Muscle layer of duodenum (tissue), 2 donors: ENCODE measurements at regions not wholly inside any gene's neighbourhood (a gene's known extent, or its start where the extent isn't known, plus 50 kb on each side); places are given as distances from the start of the nearest gene placed in this dataset.
"Not testable (repeated sequence)": the region's sequence is repeated elsewhere in the genome, so short reads cannot be mapped to it uniquely, and the experiment has no call there.

Experiments used
- H3K27ac ChIP-seq: one replicate; pipeline ENCODE4 v1.7.0; 2013; ENCODE audit warnings: mild to moderate bottlenecking, low read length
- H3K27me3 ChIP-seq: one replicate; pipeline ENCODE4 v1.7.0; 2013; ENCODE audit warnings: low read depth, mild to moderate bottlenecking, control low read depth, low read length
- H3K36me3 ChIP-seq, 2 donors: one replicate each; pipeline ENCODE4 v1.7.0; 2013; ENCODE audit warnings: low read length in 2 of 2, control low read depth in 1 of 2, mild to moderate bottlenecking in 1 of 2; ENCODE audit not compliant: insufficient read depth in 2 of 2, control insufficient read depth in 1 of 2
- H3K4me1 ChIP-seq, 2 donors: one replicate each; pipeline ENCODE4 v1.7.0; 2013; ENCODE audit warnings: low read length in 2 of 2, mild to moderate bottlenecking in 2 of 2, control low read depth in 1 of 2, moderate library complexity in 1 of 2; ENCODE audit not compliant: insufficient read depth in 2 of 2, control insufficient read depth in 1 of 2
- H3K4me3 ChIP-seq, 2 donors: one replicate each; pipeline ENCODE4 v1.7.0; 2013; ENCODE audit warnings: low read length in 2 of 2, low read depth in 1 of 2, mild to moderate bottlenecking in 1 of 2
- H3K9me3 ChIP-seq, 2 donors: one replicate each; pipeline ENCODE4 v1.7.0; 2013; ENCODE audit warnings: low read length in 2 of 2, control low read depth in 1 of 2, mild to moderate bottlenecking in 1 of 2; ENCODE audit not compliant: control insufficient read depth in 1 of 2
- donor health status: healthy.

DNA sequence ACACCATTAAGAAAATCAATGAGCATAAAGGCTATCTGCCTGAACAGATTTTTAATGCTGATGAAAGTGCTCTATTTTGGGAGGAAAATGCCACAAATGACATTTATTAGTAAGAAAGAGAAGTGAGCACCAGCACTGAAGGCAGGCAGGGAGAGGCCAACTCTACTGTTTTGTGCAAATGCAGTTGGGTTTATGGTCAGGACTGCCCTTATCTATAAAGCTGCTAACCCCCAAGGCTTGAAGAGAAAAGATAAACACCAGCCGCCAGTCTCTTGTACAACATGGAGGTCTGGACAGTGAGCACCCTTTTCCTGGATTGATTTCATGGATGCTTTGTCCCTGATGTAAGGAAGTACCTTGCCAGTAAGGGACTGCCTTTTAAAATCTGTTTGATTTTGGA, 246.8 kb upstream of the SFSWAP start:
- H3K27ac ChIP-seq = no peak overlapping the region
- no peaks in the 10 kb centered on the region for H3K4me1 ChIP-seq
- no peaks in the 10 kb centered on the region for H3K36me3 ChIP-seq
- H3K4me3 ChIP-seq = no peak overlapping the region
- H3K27me3 ChIP-seq = no peaks in the 10 kb centered on the region
- peaks cover 0 to 11% of the 10 kb centered on the region in 2 donors for H3K9me3 ChIP-seq

DNA sequence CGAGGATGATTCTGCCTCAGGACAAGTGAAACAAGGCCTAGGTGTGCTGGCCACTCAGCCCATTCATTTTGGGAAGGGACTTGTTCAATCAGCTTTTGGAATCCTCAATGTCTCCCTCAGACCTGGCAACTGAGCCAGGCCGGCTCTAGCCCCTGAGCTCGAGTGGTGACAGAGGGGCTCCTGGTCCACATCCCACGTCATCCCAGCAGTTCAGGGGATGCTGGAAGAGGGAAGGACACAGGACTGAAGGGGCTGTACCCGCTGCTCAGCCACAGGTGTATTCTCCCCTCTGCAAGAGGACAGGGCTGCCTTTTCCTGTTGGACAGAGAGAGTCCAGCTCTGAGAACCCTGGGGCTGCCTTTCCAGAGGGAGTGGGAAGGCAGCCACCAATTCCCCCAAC, 244.6 kb upstream of the SFSWAP start:
- Histone ChIP-seq H3K4me1 (no peaks in the 10 kb centered on the region), H3K27ac (no peak overlapping the region), H3K27me3 (no peaks in the 10 kb centered on the region), H3K9me3 (peaks cover 0 to 11% of the 10 kb centered on the region in 2 donors), H3K4me3 (no peak overlapping the region), H3K36me3 (no peaks in the 10 kb centered on the region)

DNA sequence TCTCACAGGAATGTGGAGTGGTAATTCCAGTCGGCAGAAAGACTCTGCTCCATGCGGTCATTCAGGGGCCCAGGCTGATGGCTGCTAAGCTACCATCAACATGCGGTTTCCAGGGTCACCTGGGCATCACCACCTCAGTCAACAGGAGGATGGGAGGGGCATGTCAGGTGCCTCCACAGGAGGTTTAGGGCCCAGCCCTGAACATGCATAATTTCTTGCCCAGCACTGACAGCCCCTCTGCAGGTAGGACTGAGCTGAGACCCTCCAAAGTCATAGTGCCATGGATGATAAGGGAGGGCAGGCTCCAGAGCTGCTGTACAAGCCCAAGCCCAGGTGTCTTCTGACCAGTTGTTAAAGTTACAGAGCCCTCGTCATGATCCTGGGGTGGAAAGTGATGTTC, 244.0 kb upstream of the SFSWAP start:
- Histone ChIP-seq H3K9me3 (peaks cover 0 to 11% of the 10 kb centered on the region in 2 donors), H3K4me3 (no peak overlapping the region), H3K36me3 (no peaks in the 10 kb centered on the region), H3K27me3 (no peaks in the 10 kb centered on the region), H3K4me1 (no peaks in the 10 kb centered on the region), H3K27ac (no peak overlapping the region)

DNA sequence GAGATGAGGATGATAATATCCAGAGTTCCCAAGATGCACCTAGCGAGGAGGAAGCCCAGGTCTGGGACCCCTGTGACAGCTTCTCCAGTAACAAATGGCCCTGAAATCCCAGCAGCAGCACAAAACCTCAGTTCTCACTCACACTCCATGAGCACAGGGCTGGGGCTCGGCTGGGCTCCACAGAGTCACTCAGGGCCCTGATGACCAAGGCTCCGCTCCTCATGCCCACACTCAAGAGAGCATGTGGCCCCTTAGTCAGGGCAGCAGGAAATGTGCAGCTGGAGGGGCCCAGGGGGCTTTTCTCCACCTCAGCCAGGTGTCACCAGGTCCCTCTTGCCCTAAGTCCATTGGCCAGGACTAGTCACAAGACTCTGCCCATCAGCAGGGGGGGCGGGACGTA, 242.7 kb upstream of the SFSWAP start:
- Histone ChIP-seq H3K27ac (no peak overlapping the region), H3K4me1 (no peaks in the 10 kb centered on the region), H3K9me3 (peaks cover 0 to 11% of the 10 kb centered on the region in 2 donors), H3K27me3 (no peaks in the 10 kb centered on the region), H3K36me3 (no peaks in the 10 kb centered on the region), H3K4me3 (no peak overlapping the region)

DNA sequence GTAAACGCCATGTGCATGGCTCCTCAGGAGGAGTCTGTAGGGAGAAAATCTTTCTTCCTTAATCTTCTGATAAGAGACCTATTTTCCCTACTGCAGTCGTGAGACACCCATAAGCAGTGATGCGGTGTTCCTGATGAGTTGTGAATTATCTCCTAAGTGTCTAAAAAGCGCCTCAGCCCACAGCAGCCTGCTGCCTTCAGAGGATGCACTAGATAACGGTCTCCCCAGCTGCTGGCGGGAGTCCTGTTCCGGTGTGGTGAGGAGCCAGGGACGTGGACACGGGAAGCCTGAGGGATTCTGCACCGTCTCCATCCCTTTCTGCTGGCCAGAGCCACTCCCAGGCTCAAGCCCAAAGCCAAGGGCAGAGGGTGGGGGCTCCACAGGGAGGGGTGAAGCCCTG, 240.9 kb upstream of the SFSWAP start:
- H3K36me3 ChIP-seq, H3K4me1 ChIP-seq, H3K4me3 ChIP-seq, H3K27me3 ChIP-seq, H3K27ac ChIP-seq: not testable (repeated sequence)
- H3K9me3 ChIP-seq = peaks cover 0 to 11% of the 10 kb centered on the region in 2 donors

DNA sequence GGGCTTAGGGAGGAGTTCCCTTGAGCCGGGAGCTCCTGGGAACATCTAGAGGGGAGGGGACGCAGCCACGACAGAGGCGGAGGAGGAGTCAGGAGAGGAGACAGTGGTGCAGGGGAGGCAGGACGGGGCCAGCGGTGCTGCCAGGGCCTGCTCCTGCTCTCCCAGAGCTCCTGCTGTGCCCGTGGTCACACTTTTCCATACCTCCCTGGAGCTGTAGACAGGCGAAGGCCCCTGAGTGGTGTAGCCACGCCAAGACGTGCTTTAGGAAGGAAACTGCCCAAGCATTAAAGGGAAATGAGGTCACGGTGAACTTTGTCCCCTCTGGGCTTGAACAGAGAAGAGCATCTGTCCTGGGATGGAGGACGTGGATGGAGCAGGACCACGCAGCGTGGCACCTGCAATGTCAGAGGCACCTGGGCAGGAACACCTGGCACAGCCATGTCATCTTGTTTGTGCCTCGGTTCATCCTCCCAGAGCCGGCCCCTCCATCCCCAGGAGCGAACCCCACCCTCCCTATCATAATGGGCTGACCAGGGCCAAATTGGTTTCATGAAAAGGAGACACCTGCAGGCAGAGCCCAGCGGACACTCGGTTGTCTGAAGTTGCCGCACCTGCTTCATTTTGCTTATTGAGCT, 239.5 kb upstream of the SFSWAP start:
- H3K27me3 ChIP-seq = no peaks in the 10 kb centered on the region
- H3K9me3 ChIP-seq = peaks cover 0 to 9% of the 10 kb centered on the region in 2 donors
- H3K4me1 ChIP-seq = no peaks in the 10 kb centered on the region
- no peak overlapping the region for H3K27ac ChIP-seq
- H3K4me3 ChIP-seq = no peak overlapping the region
- no peaks in the 10 kb centered on the region for H3K36me3 ChIP-seq

DNA sequence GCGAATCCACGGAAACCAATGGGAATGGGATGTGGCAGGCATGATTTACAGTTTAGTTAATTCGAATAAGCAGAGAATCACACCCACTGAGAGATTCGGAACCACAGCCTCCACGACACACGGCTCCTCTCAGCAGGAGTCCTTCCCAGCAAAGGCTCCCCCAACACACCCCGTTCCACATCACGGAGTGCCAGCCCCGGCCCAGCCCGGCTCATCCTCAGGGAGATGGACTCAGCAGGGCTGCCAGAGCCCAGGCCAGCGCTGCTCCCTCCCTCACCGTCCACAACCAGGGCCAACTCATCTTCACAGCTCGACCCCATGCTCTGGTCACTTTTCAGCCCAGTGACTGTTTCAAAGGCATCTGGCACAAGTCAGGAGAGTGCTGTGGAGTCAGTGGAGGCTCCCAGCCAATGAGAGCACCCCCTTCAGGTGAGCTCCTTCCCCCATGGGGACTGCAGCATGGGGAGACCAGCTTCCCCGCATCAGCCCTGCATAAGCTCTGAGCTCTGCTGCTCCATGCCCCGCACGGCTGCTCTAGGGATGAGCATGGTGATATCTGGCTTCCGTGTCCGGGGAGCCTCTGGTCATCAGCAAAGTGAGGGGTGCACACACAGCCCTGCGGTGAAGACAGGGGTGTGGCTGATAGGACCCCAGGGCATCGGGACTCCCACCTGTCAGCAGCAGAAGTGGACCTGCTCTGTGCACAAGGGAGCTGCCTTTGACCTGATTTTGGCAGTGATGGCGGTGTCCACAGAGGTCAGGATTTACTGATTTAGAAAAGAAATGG, 238.8 kb upstream of the SFSWAP start:
- Histone ChIP-seq H3K9me3 (peaks cover 0 to 2% of the 10 kb centered on the region in 2 donors), H3K27ac (no peak overlapping the region), H3K4me1 (no peaks in the 10 kb centered on the region), H3K36me3 (no peaks in the 10 kb centered on the region), H3K27me3 (no peaks in the 10 kb centered on the region), H3K4me3 (no peak overlapping the region)

DNA sequence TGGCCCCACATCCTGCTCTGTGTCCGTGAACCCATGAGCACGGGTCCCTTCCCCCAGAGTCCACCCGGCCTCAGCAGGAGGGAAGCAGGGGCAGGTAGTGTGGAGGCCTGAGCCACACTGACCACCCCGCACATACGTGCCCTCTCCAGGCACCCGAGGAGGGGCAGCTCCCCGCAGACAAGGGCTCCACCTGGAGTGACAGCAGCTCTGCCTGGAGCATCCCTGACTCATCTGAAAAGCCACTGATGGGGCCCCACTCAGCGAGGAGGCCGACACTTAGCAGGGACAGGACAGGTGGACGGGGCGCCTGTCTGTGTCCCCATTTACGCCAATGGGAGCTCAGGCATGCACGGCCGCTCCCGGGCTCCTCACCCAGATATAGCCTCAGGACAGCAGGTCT, 237.6 kb upstream of the SFSWAP start:
- H3K4me1 ChIP-seq = no peaks in the 10 kb centered on the region
- no peak overlapping the region for H3K27ac ChIP-seq
- no peaks in the 10 kb centered on the region for H3K27me3 ChIP-seq
- no peaks in the 10 kb centered on the region for H3K36me3 ChIP-seq
- H3K4me3 ChIP-seq = no peak overlapping the region
- no peaks in the 10 kb centered on the region for H3K9me3 ChIP-seq

DNA sequence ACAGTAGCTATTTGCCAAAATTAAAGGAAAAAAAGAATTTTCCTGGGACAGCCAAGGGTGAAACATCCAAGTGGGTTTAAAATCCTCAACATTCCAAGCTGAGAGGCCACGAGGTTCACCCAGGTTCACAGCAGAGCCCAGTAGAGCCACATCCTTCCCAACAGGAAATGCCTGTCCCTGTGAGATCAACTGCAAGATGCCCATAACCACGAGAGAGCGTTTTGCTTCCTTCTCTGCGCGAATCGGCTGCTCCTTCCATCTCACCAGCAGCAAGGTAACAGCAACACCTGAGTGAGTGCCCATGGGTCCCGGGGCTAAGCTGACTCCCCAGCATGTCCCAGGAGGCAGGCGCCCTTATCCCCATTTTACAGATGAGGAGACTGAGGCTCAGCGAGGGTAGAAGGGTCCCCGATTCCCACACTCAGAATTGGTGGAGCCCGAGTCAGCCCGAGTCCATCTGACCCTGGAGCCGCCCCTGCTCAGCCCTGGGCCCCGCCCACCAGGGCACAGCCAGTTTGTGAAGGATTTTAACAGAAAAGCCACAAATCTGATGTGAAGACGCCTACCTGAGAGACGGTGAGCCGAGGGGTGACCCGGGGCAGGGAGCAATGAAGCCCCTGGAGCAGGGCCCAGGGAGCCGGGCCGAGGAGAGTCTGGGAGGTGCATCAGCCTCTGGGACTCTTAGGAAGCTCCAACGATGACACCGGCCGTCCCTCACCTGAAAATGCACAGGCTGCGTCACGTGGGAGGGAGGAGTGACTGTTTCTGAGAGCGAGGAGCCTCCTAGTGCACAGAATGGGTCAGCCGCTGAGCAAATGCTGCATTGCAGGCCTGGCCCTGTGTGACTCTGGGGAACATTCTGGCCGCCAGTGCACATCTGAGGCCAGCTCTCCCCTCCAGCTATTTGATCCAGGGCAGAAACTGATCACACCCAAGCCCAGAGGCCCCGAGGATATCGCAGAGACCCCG, 236.9 kb upstream of the SFSWAP start:
- H3K4me3 ChIP-seq = no peak overlapping the region
- H3K9me3 ChIP-seq = no peaks in the 10 kb centered on the region
- no peaks in the 10 kb centered on the region for H3K27me3 ChIP-seq
- H3K4me1 ChIP-seq = no peaks in the 10 kb centered on the region
- no peaks in the 10 kb centered on the region for H3K36me3 ChIP-seq
- H3K27ac ChIP-seq = no peak overlapping the region

DNA sequence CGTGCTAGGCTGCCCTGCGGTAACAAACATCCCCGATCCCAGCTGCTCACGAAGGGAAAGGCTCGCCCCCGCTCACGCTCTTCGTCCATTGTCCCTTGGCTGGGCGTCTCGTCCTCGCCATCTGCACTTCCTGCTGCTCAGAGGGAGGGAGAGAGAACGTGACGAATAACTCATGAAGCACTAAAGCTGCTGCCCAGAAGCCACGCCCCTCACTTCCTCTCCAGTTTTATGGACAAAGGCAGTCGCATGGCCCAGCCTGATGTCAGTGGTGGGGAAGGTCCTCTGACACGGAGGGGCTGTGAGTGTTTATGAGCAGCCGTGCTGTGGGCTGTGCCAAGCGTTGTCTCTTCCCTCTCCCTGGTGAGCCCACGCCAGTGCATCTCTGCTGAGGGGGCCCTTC, 235.9 kb upstream of the SFSWAP start:
- H3K36me3 ChIP-seq, H3K9me3 ChIP-seq, H3K27ac ChIP-seq, H3K4me3 ChIP-seq, H3K4me1 ChIP-seq, H3K27me3 ChIP-seq: not testable (repeated sequence)

DNA sequence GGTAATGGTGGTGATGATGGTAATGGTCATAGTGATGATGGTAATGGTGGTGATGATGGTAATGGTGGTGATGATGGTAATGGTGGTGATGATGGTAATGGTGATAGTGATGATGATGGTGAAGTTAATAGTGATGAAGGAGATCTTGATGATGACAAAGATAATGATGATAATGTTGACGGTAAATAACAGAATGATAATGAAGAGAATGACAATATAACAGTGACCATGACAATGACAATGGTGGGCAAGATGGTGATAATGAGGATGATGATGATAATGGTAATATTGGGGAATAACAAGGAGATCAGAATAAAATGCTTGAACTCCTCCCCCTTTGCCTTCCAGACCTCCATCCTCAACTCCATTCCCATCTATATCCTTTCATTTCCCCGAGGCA, 233.3 kb upstream of the SFSWAP start:
- no peak overlapping the region for H3K4me3 ChIP-seq

More for the DNA sequence above, 233.3 kb upstream of the SFSWAP start:
- H3K27me3 ChIP-seq = no peaks in the 10 kb centered on the region
- no peaks in the 10 kb centered on the region for H3K4me1 ChIP-seq
- H3K36me3 ChIP-seq = no peaks in the 10 kb centered on the region
- H3K27ac ChIP-seq = no peak overlapping the region
- H3K9me3 ChIP-seq = no peaks in the 10 kb centered on the region
